Stimulated activated naive CD8-positive, alpha-beta T cell treated with anti-CD3 and anti-CD28 coated beads, Interleukin-15, Interleukin-2, amounts not matched to agents 100 U/mL and 50 U/mL, for 24 hours (primary cell): ENCODE measurements at regions not wholly inside any gene's neighbourhood (a gene's known extent, or its start where the extent isn't known, plus 50 kb on each side); places are given as distances from the start of the nearest gene placed in this dataset.
"Not testable (repeated sequence)": the region's sequence is repeated elsewhere in the genome, so short reads cannot be mapped to it uniquely, and the experiment has no call there.

ENCODE experiments used
- ATAC-seq: fragments of 150-1000 bp; cut with Tn5 transposase; one replicate; pipeline ENCODE4 v1.10.0; 2021
- DNase-seq: peaks from one replicate; pipeline ENCODE4 v3.0.0; 2021

DNA sequence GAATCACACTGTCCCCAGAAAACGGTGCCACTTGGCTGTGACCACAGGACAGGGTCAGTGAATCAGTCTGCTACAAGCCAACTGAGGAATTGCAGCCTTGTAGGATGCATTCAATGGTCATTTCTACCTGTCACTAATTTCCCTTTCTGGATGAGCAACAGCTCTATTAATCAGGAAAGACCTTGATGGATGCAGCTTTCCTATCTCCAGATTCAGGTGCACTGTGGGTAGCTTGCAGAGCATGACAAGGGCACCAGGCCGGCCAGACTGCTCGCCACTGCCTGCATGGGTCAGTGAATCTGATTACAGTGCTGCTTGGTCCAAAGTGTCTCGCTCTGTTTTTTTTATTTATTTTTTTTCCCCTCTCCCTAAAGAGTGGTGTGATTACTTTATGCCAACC is 506.8 kb upstream of the AUTS2 start:
- ATAC-seq (no peak), DNase-seq (no peak)

GRCh38 chr7:69095127-69095526 is 503.1 kb upstream of the AUTS2 start:
- DNase-seq (no peak), ATAC-seq (no peak)

DNA sequence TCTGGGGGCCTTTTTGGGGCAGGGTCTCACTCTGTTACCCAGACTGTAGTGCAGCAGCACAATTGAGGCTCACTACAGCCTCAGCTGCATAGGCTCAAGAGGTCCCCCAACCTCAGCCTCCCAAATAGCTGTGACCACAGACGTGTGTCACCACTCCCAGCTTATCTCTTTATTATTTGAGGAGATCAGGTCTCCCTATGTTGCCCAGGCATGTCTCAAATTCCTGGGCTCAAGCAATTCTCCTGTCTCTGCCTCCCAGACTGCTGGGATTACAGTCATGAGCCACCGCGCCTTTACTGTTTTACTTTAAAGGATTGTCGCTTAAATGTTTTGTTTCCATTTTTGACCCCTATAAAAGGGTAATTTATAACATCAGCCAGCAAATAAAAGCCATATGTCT is 502.6 kb upstream of the AUTS2 start:
- ATAC-seq (no peak), DNase-seq (no peak)

GRCh38 chr7:69104023-69104422 is 494.3 kb upstream of the AUTS2 start:
- ATAC-seq (no peak), DNase-seq (no peak)

- no peak for ATAC-seq
- no peak for DNase-seq
Observed at GRCh38 chr7:69105092-69105491, 493.2 kb upstream of the AUTS2 start.

- ATAC-seq = no peak
- DNase-seq = no peak
Observed at GRCh38 chr7:69105981-69106380, 492.3 kb upstream of the AUTS2 start.

GRCh38 chr7:69106449-69106848 is 491.8 kb upstream of the AUTS2 start:
- not testable (repeated sequence) for ATAC-seq, DNase-seq

GRCh38 chr7:69106946-69107345 is 491.3 kb upstream of the AUTS2 start:
- ATAC-seq, DNase-seq: not testable (repeated sequence)

DNA sequence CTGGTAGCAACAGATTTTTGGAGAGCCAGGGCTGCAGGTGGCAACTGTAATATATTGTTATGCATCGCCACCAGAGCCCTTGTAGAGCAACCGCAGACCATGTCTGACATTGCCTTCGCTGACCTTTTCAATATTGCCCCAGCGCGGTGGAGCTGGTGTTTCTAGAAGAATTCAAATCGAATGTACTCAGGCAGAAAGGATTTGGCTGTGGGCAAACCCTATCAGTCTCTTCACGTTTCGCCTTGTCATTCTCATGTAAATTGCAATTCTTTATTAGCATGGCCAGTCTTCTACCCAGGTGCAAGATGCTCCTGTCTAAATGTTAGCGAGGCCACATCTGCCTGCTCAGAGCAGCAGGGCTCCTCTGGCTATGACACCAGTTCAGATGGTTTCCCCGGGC is 490.2 kb upstream of the AUTS2 start:
- ATAC-seq = no peak
- no peak for DNase-seq

DNA sequence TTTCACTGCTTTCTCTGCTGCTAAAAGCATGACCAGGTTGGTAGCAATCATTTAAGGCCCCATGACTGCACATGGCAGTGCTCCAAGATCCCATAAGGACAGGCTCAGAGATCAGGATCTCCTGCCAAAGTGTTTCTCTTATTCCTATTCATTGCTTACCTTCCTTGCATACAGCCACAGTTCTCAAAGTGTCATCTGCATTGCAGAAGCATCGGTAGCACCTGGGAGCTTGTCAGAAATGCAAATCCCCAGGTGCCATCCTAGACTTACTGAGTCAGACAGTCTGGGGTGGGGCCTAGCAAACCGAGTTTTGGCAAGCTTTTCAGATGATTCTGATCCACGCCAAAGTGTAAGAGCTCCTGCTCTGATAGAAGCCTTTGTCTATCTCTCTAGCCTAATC is 489.0 kb upstream of the AUTS2 start:
- no peak for ATAC-seq
- DNase-seq = no peak

GRCh38 chr7:69109879-69110278 is 488.4 kb upstream of the AUTS2 start:
- ATAC-seq = no peak
- DNase-seq = no peak

DNA sequence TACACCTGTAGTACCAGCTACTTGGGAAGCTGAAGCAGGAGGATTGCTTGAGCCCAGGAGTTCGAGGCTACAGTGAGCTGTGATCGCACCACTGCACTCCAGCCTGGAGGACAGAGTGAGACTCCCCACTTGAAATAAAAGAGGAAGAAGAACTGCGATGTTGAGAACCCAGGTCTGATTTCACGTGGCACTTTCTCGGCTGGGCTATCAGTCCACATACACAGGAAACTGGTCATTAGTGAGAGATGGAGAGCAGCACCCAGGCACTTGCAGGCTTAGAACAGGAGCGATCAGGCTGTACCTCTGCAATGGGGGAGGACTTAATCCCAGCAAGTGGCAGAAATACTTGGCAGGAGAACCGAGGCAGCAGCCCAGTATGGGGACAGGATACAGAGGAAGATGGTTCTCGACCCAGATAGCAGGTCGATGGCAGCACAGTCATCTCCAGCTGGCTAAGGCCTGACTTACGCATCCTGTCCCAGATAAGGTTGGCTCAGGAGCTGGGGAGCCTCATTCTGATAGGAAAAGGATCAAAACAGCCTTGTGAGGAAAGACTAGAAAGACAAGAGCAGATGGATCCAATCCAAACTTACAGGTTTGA is 487.7 kb upstream of the AUTS2 start:
- ATAC-seq (no peak), DNase-seq (no peak)

- ATAC-seq (no peak), DNase-seq (no peak)
Observed at GRCh38 chr7:69114374-69114773, 483.9 kb upstream of the AUTS2 start.

DNA sequence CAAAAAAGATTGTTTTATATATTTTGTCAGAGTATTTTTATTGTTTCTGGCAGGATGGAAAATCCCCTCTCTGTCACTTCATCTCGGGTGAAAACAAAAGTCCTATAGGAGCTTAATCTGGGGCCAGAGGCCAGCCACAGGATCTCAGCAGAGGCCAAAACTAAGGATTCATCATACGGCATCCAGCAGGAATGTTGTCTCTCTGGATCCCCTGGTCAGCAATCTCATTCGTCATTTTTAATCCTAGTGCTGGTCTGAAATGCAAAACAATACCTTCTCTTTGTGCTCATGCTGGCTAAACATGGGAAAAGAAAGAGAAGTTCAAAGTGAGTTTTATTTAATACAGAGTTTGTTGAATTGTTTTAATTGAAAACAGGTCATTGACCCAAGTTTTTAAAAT is 482.5 kb upstream of the AUTS2 start:
- ATAC-seq (no peak), DNase-seq (no peak)

GRCh38 chr7:69116196-69116595 is 482.1 kb upstream of the AUTS2 start:
- ATAC-seq = not testable (repeated sequence)

GRCh38 chr7:69122953-69123352 is 475.3 kb upstream of the AUTS2 start:
- DNase-seq (no peak), ATAC-seq (no peak)

More at GRCh38 chr7:69116196-69116595, 482.1 kb upstream of the AUTS2 start:
- DNase-seq = not testable (repeated sequence)

GRCh38 chr7:69126896-69127479 is 471.3 kb upstream of the AUTS2 start:
- DNase-seq = no peak
- ATAC-seq = no peak

DNA sequence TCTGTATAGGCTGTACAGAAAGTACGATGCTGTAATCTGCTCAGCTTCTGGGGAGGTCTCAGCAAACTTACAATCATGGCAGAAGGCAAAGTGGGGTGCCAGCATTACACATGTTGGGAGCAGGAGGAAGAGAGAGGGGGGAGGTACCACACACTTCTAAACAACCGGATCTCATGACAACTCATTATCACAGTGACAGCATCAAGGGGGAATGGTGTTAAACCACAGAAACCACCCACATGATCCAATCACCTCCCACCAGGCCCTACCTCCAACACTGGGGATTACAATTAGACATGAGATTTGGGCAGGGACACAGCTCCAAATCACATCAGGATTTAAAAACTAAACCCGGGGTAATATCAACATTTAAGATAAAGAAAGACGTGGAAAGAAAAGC is 468.8 kb upstream of the AUTS2 start:
- DNase-seq (no peak), ATAC-seq (no peak)

- ATAC-seq (no peak), DNase-seq (no peak)
Observed at GRCh38 chr7:69129951-69130350, 468.3 kb upstream of the AUTS2 start.

DNA sequence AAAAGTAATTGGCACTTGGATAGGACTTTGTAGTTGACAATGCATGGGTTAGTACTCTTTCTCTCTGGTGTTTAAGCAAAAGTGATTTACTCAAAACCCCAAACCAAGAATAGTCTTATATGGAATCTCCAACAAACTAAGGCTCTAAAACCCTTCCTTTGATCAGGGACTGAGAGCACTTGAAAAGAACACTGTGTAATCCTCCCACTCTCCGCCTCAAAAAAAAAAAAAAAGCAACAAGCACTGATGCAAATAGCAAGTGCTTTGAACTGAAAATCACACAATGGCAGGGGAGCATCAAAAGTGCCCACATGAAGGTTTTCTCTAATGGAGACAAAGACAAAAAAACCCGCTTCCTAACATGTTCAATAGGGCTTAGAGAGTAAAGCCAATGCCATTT is 467.9 kb upstream of the AUTS2 start:
- DNase-seq = no peak
- ATAC-seq = no peak

DNA sequence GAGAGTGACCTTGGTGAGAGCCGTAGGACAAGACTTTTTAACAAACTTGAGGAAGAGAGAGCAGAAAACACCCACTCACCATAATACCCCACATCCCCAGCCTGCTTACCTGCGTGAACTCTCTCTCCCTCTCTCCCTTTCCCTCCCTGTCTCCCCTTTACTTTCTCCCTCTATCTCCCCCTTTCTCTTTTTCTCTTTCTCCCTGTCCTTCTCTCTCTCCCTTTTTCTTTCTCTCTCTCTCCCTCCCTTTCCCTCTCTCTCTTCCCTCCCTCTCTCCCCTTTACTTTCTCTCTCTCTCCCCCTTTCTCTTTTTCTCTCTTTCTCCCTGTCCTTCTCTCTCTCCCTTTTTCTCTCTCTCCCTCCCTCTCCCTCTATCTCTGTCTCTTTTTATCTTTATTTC is 464.0 kb upstream of the AUTS2 start:
- no peak for ATAC-seq

GRCh38 chr7:69147631-69148030 is 450.6 kb upstream of the AUTS2 start:
- DNase-seq = no peak
- ATAC-seq = no peak

More for the DNA sequence above, 464.0 kb upstream of the AUTS2 start:
- DNase-seq = no peak

DNA sequence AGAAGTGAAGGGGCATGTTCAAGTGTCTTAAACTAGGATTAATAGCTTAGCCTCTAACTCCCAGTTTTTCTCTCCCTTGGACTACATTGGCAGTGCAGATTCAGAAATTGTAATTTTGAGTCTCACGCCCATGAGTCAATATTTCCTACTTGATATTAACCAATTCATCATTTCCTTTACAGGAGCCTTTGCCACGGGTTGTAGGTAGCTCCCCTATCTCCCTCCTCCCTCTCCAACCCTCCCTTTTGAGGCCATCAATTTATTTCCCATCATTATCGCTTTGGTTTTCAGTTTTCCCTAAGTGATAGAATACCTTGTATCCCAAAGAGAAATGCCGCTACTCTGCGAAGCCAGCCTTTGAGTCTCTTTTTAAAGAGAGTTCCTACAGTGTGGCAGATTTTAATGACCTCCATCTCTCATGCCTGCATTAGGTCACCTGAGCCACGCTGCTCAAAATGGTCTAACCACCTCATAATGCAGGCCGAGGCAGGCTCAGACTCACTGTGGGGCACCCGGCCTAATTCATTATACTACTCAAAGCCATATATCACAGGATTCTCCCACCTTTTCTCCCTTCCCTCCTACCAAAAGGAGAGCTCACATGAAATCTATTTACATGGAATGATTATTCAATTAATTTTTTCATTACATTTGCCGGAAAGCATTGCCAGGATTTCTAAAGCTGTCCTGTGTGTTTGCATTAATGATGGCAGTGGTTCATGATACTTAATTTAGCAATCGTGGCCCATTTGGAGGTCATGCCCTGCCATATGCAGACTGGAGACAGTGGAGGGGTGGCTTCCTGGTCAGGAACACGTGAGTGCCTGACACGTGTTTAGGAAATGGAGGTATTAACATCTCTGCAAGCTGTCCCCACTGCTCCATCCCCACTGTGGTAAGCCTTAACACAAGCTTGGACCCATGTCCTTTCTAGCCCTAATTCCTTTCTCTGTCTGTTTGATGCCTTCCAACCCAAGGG is 448.2 kb upstream of the AUTS2 start:
- no peak for ATAC-seq
- DNase-seq = no peak
